ENCODE measurements at regions not wholly inside any gene's neighbourhood (a gene's known extent, or its start where the extent isn't known, plus 50 kb on each side); places are given as distances from the start of the nearest gene placed in this dataset.

DNA sequence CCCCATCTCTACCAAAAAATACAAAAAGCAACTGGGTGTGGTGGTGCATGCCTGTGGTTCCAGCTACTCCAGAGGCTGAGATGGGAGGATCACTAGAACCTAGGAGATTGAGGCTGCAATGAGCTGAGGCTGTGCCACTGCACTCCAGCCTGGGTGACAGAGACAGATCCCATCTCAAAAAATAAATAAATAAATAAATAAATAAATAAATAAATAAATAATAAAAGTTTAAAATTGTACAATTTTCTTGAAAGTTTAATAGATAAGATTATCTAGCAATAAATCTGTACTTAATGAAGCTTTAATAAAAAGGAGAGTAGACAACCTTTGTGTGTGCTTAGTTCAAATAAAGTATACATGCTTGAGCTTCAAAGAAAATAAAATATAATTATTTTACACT, 310.0 kb upstream of the LRIG3 start:
- TF ChIP-seq, protein P1, sequence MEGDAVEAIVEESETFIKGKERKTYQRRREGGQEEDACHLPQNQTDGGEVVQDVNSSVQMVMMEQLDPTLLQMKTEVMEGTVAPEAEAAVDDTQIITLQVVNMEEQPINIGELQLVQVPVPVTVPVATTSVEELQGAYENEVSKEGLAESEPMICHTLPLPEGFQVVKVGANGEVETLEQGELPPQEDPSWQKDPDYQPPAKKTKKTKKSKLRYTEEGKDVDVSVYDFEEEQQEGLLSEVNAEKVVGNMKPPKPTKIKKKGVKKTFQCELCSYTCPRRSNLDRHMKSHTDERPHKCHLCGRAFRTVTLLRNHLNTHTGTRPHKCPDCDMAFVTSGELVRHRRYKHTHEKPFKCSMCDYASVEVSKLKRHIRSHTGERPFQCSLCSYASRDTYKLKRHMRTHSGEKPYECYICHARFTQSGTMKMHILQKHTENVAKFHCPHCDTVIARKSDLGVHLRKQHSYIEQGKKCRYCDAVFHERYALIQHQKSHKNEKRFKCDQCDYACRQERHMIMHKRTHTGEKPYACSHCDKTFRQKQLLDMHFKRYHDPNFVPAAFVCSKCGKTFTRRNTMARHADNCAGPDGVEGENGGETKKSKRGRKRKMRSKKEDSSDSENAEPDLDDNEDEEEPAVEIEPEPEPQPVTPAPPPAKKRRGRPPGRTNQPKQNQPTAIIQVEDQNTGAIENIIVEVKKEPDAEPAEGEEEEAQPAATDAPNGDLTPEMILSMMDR (IDR thresholded peaks at IDR 0.05; ENCODE audit: low read length), result no peak
- no peak for TF ChIP-seq EZH2 (IDR thresholded peaks at IDR 0.05; ENCODE audit: borderline replicate concordance, low read length)

Data from OCI-LY1 (cell line).